ENCODE measurements at regions not wholly inside any gene's neighbourhood (a gene's known extent, or its start where the extent isn't known, plus 50 kb on each side); places are given as distances from the start of the nearest gene placed in this dataset.

- no peak for TF ChIP-seq CTCF (IDR thresholded peaks at IDR 0.05; ENCODE audit: insufficient read depth, low read length)
- no peak for TF ChIP-seq SPI1 (IDR thresholded peaks at IDR 0.05; ENCODE audit: borderline replicate concordance, low read depth)
- TF ChIP-seq POLR2AphosphoS5 (IDR thresholded peaks at IDR 0.05; ENCODE audit: low read depth), result no peak
- no peak for TF ChIP-seq GABPA (IDR thresholded peaks at IDR 0.05; ENCODE audit: low read depth)
Observed at GRCh38 chr9:87305151-87305550, 192.5 kb upstream of the DAPK1 start.
